MG63 (cell line): ENCODE measurements at regions not wholly inside any gene's neighbourhood (a gene's known extent, or its start where the extent isn't known, plus 50 kb on each side); places are given as distances from the start of the nearest gene placed in this dataset.

Source experiments
- DNase-seq: peaks from one replicate; pipeline ENCODE4 v3.0.0-alpha.2; 2020
- H3K27me3 ChIP-seq: fragments of 250-450 bp; sonication (Bioruptor Pico); 2 replicates; pipeline ENCODE4 v1.5.1; 2020; ENCODE audit warnings: mild to moderate bottlenecking, moderate library complexity
- H3K36me3 ChIP-seq: fragments of 250-450 bp; sonication (Bioruptor Pico); 2 replicates; pipeline ENCODE4 v1.5.1; 2020; ENCODE audit warnings: mild to moderate bottlenecking, moderate library complexity
- H3K4me3 ChIP-seq: fragments of 250-450 bp; sonication (Bioruptor Pico); 2 replicates; pipeline ENCODE4 v1.5.1; 2020; ENCODE audit warnings: mild to moderate bottlenecking, moderate library complexity
- H3K9me3 ChIP-seq: fragments of 250-450 bp; sonication (Bioruptor Pico); 2 replicates; pipeline ENCODE4 v1.5.1; 2020; ENCODE audit warnings: mild to moderate bottlenecking, moderate library complexity

DNA sequence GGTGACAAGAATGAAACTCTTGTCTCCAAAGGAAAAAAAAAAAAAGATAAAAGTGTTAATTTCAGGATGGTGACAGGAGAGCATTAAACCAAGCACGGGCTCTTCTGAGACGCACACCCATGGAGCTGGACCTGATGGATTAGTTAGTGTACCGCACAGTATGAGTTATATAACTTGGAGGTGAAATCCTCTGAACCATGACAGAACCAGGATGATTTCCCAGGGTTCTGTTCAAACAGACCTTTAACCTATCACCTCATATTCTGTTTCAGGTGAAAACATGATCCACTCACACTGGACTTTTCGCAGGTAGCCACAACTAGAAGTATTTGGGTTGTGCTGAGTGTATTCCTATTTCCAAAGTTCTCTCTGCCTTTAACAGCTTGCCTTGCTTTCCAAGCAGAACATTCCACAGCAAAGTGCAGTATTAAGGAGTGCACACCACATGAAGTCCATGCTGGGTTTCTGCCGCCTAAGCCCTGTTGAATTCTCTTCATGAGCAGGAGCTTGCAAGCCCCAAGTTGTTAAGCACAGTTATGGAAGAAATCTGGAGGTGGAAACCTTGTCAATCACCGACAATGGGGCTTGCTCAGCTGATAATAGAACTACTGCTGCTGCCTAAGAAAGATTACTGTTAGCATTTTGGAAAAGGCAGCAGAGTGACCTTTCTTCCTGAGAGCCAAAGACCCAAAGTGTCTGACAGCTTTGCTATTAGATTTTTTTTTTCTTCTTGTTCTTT is 461.7 kb downstream of the TLE1 start:
- Histone ChIP-seq H3K27me3 (no peaks in the 10 kb centered on the region), H3K4me3 (no peak overlapping the region), H3K9me3 (no peaks in the 10 kb centered on the region), H3K36me3 (no peaks in the 10 kb centered on the region)
- DNase-seq, result no peak

DNA sequence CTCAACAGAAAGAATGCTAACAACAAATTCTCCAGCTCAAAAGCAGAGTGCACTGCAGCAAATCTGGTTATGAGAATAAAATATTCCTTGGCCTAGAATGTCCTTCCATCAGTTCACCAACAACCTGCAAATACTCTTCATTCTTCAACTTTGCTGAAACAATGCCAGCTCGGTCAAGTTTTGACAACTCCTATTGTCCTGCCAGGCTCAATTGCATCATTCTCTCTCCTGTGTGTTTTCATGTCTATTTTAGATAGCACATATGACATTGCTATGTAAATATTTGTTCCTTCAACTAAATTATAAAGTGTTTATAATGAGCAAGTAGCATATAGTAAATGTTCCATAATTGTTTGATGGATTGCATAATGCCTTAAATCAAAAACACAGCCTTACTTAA is 463.8 kb downstream of the TLE1 start:
- DNase-seq, result no peak
- Histone ChIP-seq H3K36me3 (no peaks in the 10 kb centered on the region), H3K9me3 (no peaks in the 10 kb centered on the region), H3K27me3 (no peaks in the 10 kb centered on the region), H3K4me3 (no peak overlapping the region)

DNA sequence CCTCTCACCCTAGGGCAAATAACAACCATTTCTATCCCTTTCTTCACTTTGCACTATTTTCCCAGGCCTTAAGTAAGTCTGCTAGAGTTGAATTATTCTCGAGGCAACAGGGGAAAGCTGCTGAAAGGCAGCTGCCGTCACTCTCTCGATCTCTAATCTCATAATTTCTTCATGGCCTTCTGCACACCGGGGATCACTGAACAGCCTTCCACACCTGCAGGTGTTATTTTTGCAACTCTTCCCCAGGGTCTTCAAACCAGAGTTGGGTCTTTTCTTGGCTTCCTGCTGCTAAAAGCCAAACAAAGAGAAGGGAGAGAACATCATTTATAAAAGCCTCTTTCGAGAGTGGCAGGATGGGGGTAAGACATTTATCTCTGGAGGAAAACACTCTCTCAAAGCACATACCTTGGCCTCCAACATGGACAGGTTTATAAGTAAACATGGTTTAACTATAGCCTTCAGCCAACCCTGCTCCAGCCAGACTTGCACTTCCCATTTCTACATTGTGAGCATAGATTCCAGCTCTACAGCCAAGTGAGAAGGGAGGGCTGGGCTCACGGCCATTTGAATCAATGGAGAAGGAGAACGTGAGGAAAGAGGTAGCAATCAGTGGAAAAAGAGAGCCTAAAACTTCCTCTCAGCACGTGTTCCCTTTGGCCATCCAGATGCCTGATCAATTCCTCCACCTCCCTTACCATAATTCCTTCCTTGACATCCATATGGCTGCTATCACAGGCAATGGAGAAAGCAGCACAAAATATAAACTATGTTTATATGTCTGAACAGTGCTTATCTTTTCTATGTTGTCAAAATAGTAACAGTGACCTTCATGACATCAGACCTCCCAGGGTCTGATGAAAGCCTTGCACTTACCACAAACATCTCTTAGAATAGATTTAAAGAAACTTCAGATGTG is 464.9 kb downstream of the TLE1 start:
- Histone ChIP-seq H3K36me3 (no peaks in the 10 kb centered on the region), H3K4me3 (no peak overlapping the region), H3K9me3 (no peaks in the 10 kb centered on the region), H3K27me3 (no peaks in the 10 kb centered on the region)
- DNase-seq, result no peak

- H3K4me3 ChIP-seq, result no peak overlapping the region
- no peak for DNase-seq
- no peaks in the 10 kb centered on the region for H3K27me3 ChIP-seq
- H3K9me3 ChIP-seq, result no peaks in the 10 kb centered on the region
- H3K36me3 ChIP-seq, result no peaks in the 10 kb centered on the region
These were observed 474.4 kb downstream of the TLE1 start for GRCh38 chr9:81214975-81215374.

- no peak for DNase-seq
- Histone ChIP-seq H3K9me3 (no peaks in the 10 kb centered on the region), H3K36me3 (no peaks in the 10 kb centered on the region), H3K4me3 (no peak overlapping the region), H3K27me3 (no peaks in the 10 kb centered on the region)
These were observed 475.9 kb downstream of the TLE1 start for GRCh38 chr9:81213456-81213855.

DNA sequence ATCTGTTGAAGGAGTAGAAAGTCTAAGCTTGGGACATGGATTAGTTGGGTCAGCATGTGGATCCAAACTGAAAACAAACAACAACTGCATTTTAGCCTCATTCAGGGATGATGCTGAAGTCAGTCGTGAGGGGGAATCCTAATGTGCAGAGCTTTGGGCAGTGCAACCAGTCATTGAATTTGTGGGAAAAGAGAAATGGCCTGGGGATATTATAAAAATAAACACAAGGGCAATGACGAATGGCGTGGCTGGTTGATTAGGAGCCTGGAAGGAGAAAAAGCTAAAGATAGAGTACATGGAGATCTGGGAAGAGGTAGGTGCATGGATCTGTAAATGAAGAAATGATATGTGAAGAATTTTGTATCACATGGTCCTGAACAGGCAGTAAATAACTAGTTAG is 477.6 kb downstream of the TLE1 start:
- Histone ChIP-seq H3K9me3 (no peaks in the 10 kb centered on the region), H3K4me3 (no peak overlapping the region)
- no peak for DNase-seq

DNA sequence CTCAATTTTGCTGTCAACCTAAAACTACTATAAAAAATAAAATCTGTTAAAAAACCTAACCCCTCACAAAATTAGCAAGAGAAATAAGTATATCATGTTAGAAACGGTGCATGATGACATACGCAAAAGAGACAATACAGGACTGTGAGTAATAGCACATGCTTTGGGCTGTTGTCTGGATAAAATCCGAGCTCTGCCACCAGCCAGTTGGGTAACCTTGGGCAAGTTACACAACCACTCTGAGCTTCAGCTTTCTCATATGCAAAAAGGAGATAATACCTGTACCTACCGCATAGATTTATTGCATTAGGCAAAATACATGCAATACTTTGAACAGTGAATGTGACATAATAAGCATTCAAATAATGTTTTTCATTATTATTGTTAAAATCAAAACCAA is 481.7 kb downstream of the TLE1 start:
- no peak overlapping the region for H3K4me3 ChIP-seq
- no peaks in the 10 kb centered on the region for H3K9me3 ChIP-seq
- no peak for DNase-seq
- no peaks in the 10 kb centered on the region for H3K36me3 ChIP-seq
- H3K27me3 ChIP-seq, result no peaks in the 10 kb centered on the region

More for the DNA sequence above, 477.6 kb downstream of the TLE1 start:
- H3K27me3 ChIP-seq, result no peaks in the 10 kb centered on the region
- H3K36me3 ChIP-seq, result no peaks in the 10 kb centered on the region

- Histone ChIP-seq H3K36me3 (no peaks in the 10 kb centered on the region), H3K4me3 (no peak overlapping the region), H3K9me3 (no peaks in the 10 kb centered on the region), H3K27me3 (no peaks in the 10 kb centered on the region)
- DNase-seq, result no peak
These were observed 487.1 kb downstream of the TLE1 start for GRCh38 chr9:81202292-81202691.

GRCh38 chr9:81195206-81195605 is 494.1 kb downstream of the TLE1 start:
- no peak overlapping the region for H3K4me3 ChIP-seq
- 0 out of 2 replicates have a peak, but pooled peaks cover 2% of the 10 kb centered on the region for H3K9me3 ChIP-seq
- H3K36me3 ChIP-seq, result no peaks in the 10 kb centered on the region
- H3K27me3 ChIP-seq, result no peaks in the 10 kb centered on the region
- DNase-seq, result no peak

GRCh38 chr9:81193362-81194339 is 495.7 kb downstream of the TLE1 start:
- 0 out of 2 replicates have a peak, but pooled peaks cover 2% of the 10 kb centered on the region for H3K9me3 ChIP-seq
- no peak overlapping the region for H3K4me3 ChIP-seq
- no peaks in the 10 kb centered on the region for H3K27me3 ChIP-seq
- no peak for DNase-seq
- H3K36me3 ChIP-seq, result no peaks in the 10 kb centered on the region

GRCh38 chr9:81191222-81191621 is 498.1 kb downstream of the TLE1 start:
- Histone ChIP-seq H3K36me3 (no peaks in the 10 kb centered on the region), H3K4me3 (no peak overlapping the region), H3K27me3 (no peaks in the 10 kb centered on the region), H3K9me3 (0 out of 2 replicates have a peak, but pooled peaks cover 2% of the 10 kb centered on the region)
- no peak for DNase-seq

- no peaks in the 10 kb centered on the region for H3K27me3 ChIP-seq
- no peak for DNase-seq
- H3K36me3 ChIP-seq, result no peaks in the 10 kb centered on the region
- no peak overlapping the region for H3K4me3 ChIP-seq
- H3K9me3 ChIP-seq, result 0 out of 2 replicates have a peak, but pooled peaks cover 2% of the 10 kb centered on the region
These were observed 498.7 kb downstream of the TLE1 start for GRCh38 chr9:81190659-81191058.

DNA sequence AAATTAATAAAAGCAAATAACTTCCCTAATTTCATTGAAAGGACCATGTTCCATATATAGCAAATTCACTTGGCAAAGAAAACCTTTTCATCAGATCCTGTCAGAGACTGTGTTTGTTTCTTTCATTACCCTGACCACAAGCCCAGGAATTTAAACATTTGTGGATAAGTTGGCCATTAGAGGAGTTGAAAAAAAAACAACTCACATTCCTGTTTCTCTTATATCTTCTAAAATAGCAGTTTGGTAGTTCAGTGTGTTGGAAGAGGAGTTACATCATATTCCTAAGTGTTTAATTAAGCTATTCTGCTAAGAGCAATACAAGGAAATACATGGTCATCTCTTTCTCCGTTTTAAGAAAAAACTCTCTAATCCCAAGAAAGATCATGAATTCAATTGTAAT is 505.6 kb downstream of the TLE1 start:
- Histone ChIP-seq H3K9me3 (no peaks in the 10 kb centered on the region), H3K36me3 (no peaks in the 10 kb centered on the region), H3K27me3 (no peaks in the 10 kb centered on the region), H3K4me3 (no peak overlapping the region)
- no peak for DNase-seq

- peak; percentile 65 for DNase-seq
- Histone ChIP-seq H3K27me3 (no peaks in the 10 kb centered on the region), H3K36me3 (no peaks in the 10 kb centered on the region), H3K9me3 (no peaks in the 10 kb centered on the region), H3K4me3 (no peak overlapping the region)
These were observed 506.9 kb downstream of the TLE1 start for GRCh38 chr9:81182431-81182830.

DNA sequence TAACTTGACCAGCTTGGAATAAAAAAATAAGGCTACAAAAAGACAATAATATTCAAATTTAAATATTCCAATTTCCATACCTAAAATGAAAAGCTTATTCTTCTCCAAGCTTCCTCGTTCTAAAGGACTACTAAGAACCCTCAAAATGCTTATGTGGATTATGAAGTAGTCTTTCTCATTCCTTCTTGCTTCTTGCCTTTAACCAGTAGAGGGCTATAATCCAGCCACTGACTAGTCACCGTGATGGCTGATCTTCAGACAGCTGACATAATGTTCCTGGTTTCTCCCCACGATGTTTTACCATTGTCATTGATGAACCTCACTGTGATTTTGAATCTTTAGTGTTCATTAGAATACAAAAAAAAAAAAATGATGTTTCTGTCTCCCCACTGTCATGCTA is 515.3 kb downstream of the TLE1 start:
- DNase-seq, result no peak
- H3K27me3 ChIP-seq, result no peaks in the 10 kb centered on the region
- no peak overlapping the region for H3K4me3 ChIP-seq
- H3K36me3 ChIP-seq, result no peaks in the 10 kb centered on the region
- no peaks in the 10 kb centered on the region for H3K9me3 ChIP-seq

GRCh38 chr9:81171689-81172088 is 517.7 kb downstream of the TLE1 start:
- Histone ChIP-seq H3K9me3 (no peaks in the 10 kb centered on the region), H3K4me3 (no peak overlapping the region), H3K27me3 (no peaks in the 10 kb centered on the region), H3K36me3 (no peaks in the 10 kb centered on the region)
- no peak for DNase-seq

DNA sequence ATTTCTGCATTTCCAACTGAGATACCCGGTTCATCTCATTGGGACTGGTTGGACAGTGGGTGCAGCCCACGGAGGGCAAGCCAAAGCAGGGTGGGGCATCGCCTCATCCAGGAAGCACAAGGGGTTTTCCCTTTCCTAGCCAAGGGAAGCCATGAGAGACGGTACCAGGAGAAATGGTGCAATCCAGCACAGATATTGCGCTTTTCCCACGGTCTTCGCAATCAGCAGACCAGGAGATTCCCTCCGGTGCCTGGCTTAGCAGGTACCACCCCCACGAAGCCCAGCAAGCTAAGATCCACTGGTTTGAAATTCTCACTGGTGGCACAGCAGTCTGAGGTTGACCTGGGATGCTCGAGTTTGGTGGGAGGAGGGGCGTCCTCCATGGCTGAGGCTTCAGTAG is 527.0 kb downstream of the TLE1 start:
- Histone ChIP-seq H3K4me3 (no peak overlapping the region), H3K9me3 (no peaks in the 10 kb centered on the region), H3K27me3 (no peaks in the 10 kb centered on the region), H3K36me3 (no peaks in the 10 kb centered on the region)
- DNase-seq, result no peak
